Natural killer cell (primary cell): ENCODE measurements at regions not wholly inside any gene's neighbourhood (a gene's known extent, or its start where the extent isn't known, plus 50 kb on each side); places are given as distances from the start of the nearest gene placed in this dataset.

Source experiments
- ATAC-seq, 3 donors: fragments of 150-1000 bp in 2 of 3; fragments of 200-7000 bp in 1 of 3; cut with Tn5 transposase; 1 replicate in 1 of 3; 2 replicates in 2 of 3; pipeline ENCODE4 v1.10.0; 2021; ENCODE audit warnings: mild to moderate bottlenecking in 2 of 3, moderate library complexity in 2 of 3
- DNase-seq, 2 donors: peaks; one replicate each; pipeline versions ENCODE4 v3.0.0 to v3.0.0-alpha.2; 2013 to 2021; ENCODE audit warnings: mixed read lengths in 1 of 2
- H3K27ac ChIP-seq: one replicate; pipeline ENCODE4 v1.5.1; 2013; ENCODE audit warnings: mild to moderate bottlenecking, low read length
- H3K27me3 ChIP-seq: one replicate; pipeline ENCODE4 v1.6.1; 2013; ENCODE audit warnings: low read length; ENCODE audit not compliant: control insufficient read depth, insufficient read depth
- H3K36me3 ChIP-seq: one replicate; pipeline ENCODE4 v1.6.1; 2013; ENCODE audit warnings: low read length; ENCODE audit not compliant: control insufficient read depth, insufficient read depth
- H3K4me1 ChIP-seq: one replicate; pipeline ENCODE4 v1.6.1; 2013; ENCODE audit warnings: low read length; ENCODE audit not compliant: control insufficient read depth, insufficient read depth
- H3K4me3 ChIP-seq: one replicate; pipeline ENCODE4 v1.5.1; 2013; ENCODE audit warnings: low read length
- H3K9me3 ChIP-seq: one replicate; pipeline ENCODE4 v1.6.1; 2013; ENCODE audit warnings: low read length; ENCODE audit not compliant: control insufficient read depth, insufficient read depth
- H3K27ac Mint-ChIP-seq, 2 donors: one replicate each; pipeline ENCODE4 v1.8.0; 2022; ENCODE audit warnings: mild to moderate bottlenecking in 2 of 2, mixed read lengths in 2 of 2, moderate library complexity in 1 of 2
- H3K27me3 Mint-ChIP-seq, 2 donors: one replicate each; pipeline ENCODE4 v1.8.0; 2022; ENCODE audit warnings: low read depth in 2 of 2, mixed read lengths in 2 of 2
- H3K36me3 Mint-ChIP-seq: one replicate; pipeline ENCODE4 v1.8.0; 2022; ENCODE audit warnings: mixed read lengths
- H3K4me1 Mint-ChIP-seq, 2 donors: one replicate each; pipeline ENCODE4 v1.8.0; 2022; ENCODE audit warnings: mixed read lengths in 2 of 2
- H3K4me3 Mint-ChIP-seq: one replicate; pipeline ENCODE4 v1.8.0; 2022; ENCODE audit warnings: mild to moderate bottlenecking, moderate library complexity, mixed read lengths
- H3K9me3 Mint-ChIP-seq, 2 donors: one replicate each; pipeline ENCODE4 v1.8.0; 2022; ENCODE audit warnings: mixed read lengths in 2 of 2
- WGBS: methylation state at CpG from one replicate; pipeline ENCODE4 v1.1.7; 2013; ENCODE audit warnings: missing lambda C conversion rate; ENCODE audit not compliant: insufficient coverage; 5-methylcytosine and 5-hydroxymethylcytosine counted together
- intact Hi-C: fragments of 100-400 bp; cut with micrococcal nuclease; formaldehyde crosslinking; loops from one replicate; pipeline ENCODE4 v1.14.2; 2022
- TF ChIP-seq, protein P1 (sequence below): fragments of 200-600 bp; IDR thresholded peaks from one replicate; pipeline ENCODE4 v1.8.0; 2022; ENCODE audit warnings: antibody characterized with exemption

DNA sequence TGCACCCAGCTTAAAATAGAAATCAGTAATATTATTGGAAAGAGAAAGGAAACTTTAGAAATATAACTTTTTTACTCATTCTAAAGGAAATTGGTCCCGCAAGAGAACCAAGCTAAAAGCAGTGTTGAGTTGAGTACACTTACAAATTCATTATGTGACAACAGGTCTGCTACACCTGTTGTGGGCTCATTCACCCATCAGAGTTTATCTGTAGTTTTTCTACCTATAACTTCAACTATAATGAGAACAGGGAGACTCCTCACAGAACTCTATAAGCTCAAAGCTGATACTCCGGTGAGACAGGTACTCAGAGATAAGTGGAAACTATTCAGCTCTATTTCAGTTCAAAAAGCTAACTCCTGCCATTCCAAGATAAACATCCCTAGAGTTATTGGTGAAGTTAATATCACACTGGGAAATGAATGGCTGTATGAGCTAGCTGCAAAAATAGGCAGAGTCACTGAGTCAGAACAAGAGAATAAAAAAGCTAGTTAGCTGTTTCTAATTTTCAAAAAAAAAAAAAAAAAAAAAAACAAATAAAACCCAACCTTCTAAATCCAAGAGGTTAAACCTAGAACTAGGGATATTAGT lies 121.3 kb downstream of the PPP1R3A start:
- Mint-ChIP-seq H3K4me3 (no peak overlapping the region), H3K27me3 (no peaks in the 10 kb centered on the region), H3K9me3 (peaks cover 11 to 18% of the 10 kb centered on the region in 2 donors), H3K27ac (no peak overlapping the region), H3K4me1 (no peaks in the 10 kb centered on the region), H3K36me3 (no peaks in the 10 kb centered on the region)
- H3K9me3 ChIP-seq, result no peaks in the 10 kb centered on the region
- no peaks in the 10 kb centered on the region for H3K36me3 ChIP-seq
- no peaks in the 10 kb centered on the region for H3K27me3 ChIP-seq
- no peak for DNase-seq
- H3K27ac ChIP-seq, result no peak overlapping the region
- WGBS, result 100% methylated on average over 1 of the region's 2 CpGs
- TF ChIP-seq, protein P1, sequence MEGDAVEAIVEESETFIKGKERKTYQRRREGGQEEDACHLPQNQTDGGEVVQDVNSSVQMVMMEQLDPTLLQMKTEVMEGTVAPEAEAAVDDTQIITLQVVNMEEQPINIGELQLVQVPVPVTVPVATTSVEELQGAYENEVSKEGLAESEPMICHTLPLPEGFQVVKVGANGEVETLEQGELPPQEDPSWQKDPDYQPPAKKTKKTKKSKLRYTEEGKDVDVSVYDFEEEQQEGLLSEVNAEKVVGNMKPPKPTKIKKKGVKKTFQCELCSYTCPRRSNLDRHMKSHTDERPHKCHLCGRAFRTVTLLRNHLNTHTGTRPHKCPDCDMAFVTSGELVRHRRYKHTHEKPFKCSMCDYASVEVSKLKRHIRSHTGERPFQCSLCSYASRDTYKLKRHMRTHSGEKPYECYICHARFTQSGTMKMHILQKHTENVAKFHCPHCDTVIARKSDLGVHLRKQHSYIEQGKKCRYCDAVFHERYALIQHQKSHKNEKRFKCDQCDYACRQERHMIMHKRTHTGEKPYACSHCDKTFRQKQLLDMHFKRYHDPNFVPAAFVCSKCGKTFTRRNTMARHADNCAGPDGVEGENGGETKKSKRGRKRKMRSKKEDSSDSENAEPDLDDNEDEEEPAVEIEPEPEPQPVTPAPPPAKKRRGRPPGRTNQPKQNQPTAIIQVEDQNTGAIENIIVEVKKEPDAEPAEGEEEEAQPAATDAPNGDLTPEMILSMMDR, result no peak
- H3K4me3 ChIP-seq, result no peak overlapping the region
- H3K4me1 ChIP-seq, result no peaks in the 10 kb centered on the region
- intact Hi-C loops, result no loop called here
- ATAC-seq, result no peak

DNA sequence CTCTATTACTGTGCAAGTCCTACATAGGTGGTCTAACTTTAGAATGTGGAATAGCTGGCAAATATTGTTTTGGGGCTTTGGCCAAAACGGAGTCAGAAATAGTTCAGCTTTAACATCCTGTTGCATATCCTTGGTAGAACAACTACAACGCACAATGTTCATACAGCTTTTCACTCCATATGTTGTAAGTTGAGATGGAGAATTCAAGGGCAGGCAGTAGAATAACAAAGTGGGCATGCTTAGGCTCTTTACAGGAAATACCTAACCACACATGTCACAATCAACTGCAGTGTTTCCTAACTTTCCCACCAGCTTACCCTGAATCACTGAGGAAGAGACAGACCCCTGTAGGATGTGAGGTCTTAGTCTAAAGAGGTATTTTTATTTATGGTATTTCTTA lies 122.3 kb downstream of the PPP1R3A start:
- no peak for ATAC-seq
- Mint-ChIP-seq H3K9me3 (peaks cover 10 to 20% of the 10 kb centered on the region in 2 donors), H3K27ac (no peak overlapping the region), H3K4me1 (no peaks in the 10 kb centered on the region), H3K4me3 (no peak overlapping the region), H3K36me3 (no peaks in the 10 kb centered on the region), H3K27me3 (no peaks in the 10 kb centered on the region)
- H3K4me1 ChIP-seq, result no peaks in the 10 kb centered on the region
- WGBS, result no CpG with 5 or more reads among the region's 2 CpGs
- H3K27ac ChIP-seq, result no peak overlapping the region
- no peak for DNase-seq
- intact Hi-C loops, result no loop called here
- H3K36me3 ChIP-seq, result no peaks in the 10 kb centered on the region
- no peaks in the 10 kb centered on the region for H3K27me3 ChIP-seq
- H3K4me3 ChIP-seq, result no peak overlapping the region
- H3K9me3 ChIP-seq, result no peaks in the 10 kb centered on the region
- TF ChIP-seq, protein P1, result no peak

GRCh38 chr7:113794573-113794972 lies 124.2 kb downstream of the PPP1R3A start:
- ATAC-seq, result no peak
- Mint-ChIP-seq H3K4me3 (no peak overlapping the region), H3K9me3 (peaks cover 16 to 24% of the 10 kb centered on the region in 2 donors), H3K4me1 (no peaks in the 10 kb centered on the region), H3K36me3 (no peaks in the 10 kb centered on the region), H3K27me3 (no peaks in the 10 kb centered on the region), H3K27ac (no peak overlapping the region)
- no CpG with 5 or more reads among the region's 1 CpG for WGBS
- Histone ChIP-seq H3K27ac (no peak overlapping the region), H3K4me1 (no peaks in the 10 kb centered on the region), H3K4me3 (no peak overlapping the region), H3K27me3 (no peaks in the 10 kb centered on the region), H3K36me3 (no peaks in the 10 kb centered on the region), H3K9me3 (no peaks in the 10 kb centered on the region)
- TF ChIP-seq, protein P1, result no peak
- no peak for DNase-seq
- intact Hi-C loops, result no loop called here

GRCh38 chr7:113793171-113793570 lies 125.6 kb downstream of the PPP1R3A start:
- intact Hi-C loops, result no loop called here
- Mint-ChIP-seq H3K27me3 (no peaks in the 10 kb centered on the region), H3K36me3 (no peaks in the 10 kb centered on the region), H3K4me1 (no peaks in the 10 kb centered on the region), H3K27ac (no peak overlapping the region), H3K9me3 (peaks cover 18 to 22% of the 10 kb centered on the region in 2 donors), H3K4me3 (no peak overlapping the region)
- no peaks in the 10 kb centered on the region for H3K27me3 ChIP-seq
- WGBS, result 77% methylated on average over 2 of the region's 3 CpGs
- no peaks in the 10 kb centered on the region for H3K9me3 ChIP-seq
- H3K4me3 ChIP-seq, result no peak overlapping the region
- H3K36me3 ChIP-seq, result no peaks in the 10 kb centered on the region
- TF ChIP-seq, protein P1, result no peak
- no peak for DNase-seq
- no peaks in the 10 kb centered on the region for H3K4me1 ChIP-seq
- no peak overlapping the region for H3K27ac ChIP-seq
- no peak for ATAC-seq
